Activated CD8-positive, alpha-beta memory T cell treated with anti-CD3 and anti-CD28 coated beads for 24 hours (primary cell): ENCODE measurements at regions not wholly inside any gene's neighbourhood (a gene's known extent, or its start where the extent isn't known, plus 50 kb on each side); places are given as distances from the start of the nearest gene placed in this dataset.
A peak's percentile ranks its signal among the peaks of the same experiment; 100 is the strongest.
"Not testable (repeated sequence)": the region's sequence is repeated elsewhere in the genome, so short reads cannot be mapped to it uniquely, and the experiment has no call there.

ENCODE experiments used
- DNase-seq: peaks from one replicate; pipeline ENCODE4 v3.0.0-alpha.2; 2020

- no peak for DNase-seq
Observed at GRCh38 chrX:122584981-122585380, 599.1 kb upstream of the GRIA3 start.

GRCh38 chrX:122586831-122587230, 597.2 kb upstream of the GRIA3 start:
- no peak for DNase-seq

DNA sequence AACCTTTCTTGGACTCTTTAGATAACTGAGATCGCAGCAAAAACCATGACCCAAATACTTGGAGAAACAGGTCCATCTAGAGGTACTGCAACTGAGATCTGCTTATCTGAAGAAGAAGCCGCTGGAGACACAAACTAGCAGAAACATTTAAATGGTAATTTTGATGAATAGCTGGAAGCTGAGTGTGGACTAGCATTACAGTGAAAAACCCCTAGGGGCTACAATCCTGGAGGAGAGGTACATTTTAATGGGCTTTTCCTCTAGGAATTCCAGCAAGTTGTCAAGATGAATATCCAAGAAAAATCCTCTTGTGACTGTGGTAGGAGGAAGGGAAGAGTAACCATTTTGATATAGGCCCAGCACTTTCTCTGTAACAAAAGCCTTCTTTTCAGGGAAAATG, 592.5 kb upstream of the GRIA3 start:
- DNase-seq: no peak

GRCh38 chrX:122596998-122597397, 587.1 kb upstream of the GRIA3 start:
- DNase-seq: no peak

- DNase-seq: no peak
Observed at GRCh38 chrX:122622795-122623194, 561.3 kb upstream of the GRIA3 start.

DNA sequence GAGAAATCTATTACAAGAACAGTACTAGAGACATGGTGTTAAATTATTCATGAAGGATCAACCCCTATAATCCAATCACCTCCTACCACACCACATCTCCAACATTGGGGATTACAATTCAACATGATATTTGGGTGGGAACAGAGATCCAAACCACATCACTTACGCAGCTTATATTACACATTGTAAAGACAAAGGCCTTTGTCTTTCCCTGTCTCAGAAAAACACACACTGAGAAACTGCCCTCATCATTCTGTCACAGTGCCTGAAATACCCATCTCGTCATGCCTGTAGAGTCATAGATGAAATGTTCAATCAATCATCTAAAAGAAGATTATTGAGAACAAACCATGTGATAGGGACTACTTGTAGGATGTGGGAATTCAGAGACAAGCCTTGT, 558.8 kb upstream of the GRIA3 start:
- no peak for DNase-seq

DNA sequence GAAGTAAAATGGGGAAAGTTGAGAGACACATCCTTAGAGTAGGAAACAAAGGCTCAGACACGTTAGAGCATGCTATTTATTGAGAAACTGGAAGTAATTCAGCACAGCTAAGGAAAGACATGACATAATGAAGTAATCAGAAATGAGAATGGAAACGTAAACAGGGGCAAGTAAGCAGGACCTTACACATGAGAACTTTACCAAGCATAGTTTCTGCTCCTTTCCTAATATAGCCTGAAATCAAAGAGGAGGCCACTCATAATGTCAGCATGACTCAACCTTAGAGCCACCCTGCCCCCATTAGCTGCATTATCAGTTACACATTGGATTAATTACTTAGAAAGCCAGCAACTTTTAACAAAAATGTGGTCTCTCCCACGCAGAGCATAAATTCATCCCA, 558.3 kb upstream of the GRIA3 start:
- DNase-seq: no peak

DNA sequence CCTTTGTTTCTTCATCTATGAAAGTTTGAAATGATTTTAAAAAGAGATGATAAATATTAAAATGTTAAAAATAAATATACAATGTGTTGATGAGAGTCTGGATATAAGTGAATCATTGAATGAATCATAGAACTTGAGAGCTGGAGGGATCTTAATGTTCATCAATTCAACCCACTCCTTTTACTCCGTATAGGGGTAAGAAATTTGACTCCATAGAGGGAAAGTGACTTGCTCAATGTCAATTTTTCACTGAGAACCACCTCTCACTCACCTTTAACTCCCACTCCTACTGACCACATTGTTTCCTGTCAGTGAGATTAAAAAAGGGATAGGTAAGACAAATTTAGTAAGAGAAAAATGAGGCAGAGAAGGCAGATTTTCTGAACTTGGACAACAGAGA, 557.2 kb upstream of the GRIA3 start:
- no peak for DNase-seq

DNA sequence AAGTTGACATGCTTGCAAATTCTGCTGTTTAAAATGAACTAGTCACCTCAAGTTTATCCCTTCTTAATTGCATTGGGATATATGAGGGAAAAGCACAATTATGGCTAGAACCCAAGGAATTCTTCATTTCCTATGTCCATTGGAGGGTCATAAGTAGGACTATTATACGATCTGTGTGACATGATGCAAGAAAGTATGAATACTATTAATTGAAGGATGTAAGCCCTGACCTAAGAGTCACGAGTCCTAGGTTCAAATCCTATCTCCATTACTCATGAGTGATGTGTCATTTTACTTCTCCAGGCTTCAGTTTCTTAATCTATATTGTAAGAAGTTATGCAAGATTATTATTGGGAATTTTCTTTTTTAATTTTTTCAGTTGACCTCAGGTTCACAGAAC, 542.9 kb upstream of the GRIA3 start:
- no peak for DNase-seq

DNA sequence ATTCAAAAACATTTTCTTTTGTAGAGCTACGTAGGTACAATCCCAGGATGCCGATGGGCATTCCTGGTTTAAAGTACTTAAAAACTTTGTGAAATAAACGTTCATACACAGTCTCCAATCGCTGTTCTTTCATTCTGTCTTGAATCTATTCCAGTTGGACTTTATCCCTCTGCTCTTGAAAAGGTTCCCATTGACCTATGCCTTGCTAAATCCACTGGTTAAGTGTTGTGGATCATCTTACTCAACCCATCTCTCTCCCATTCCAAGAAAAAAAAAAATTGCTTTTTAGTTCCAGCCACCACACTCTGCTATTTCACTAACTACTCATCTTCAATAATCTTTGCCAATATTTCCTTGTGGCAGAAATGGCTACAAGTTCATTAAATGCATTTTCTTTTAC, 542.3 kb upstream of the GRIA3 start:
- DNase-seq: no peak

GRCh38 chrX:122655256-122655655, 528.8 kb upstream of the GRIA3 start:
- not testable (repeated sequence) for DNase-seq

DNA sequence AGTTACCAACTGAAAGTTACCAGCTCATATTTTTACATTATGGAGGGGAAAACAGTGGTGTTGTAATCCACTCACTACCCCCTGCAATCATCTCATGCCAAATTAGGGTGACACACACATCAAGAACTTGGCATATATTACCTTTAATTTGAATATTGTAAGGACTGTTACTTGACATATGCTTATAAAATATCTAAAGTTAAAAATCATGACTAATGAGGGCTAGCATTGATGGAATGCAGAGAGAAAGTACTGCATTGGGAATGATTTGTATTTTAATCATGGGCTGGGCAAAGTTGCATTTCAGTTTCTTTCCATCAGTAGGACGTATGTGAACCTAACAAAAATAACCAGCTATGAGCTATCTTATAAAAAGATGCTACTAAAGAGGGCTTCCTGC, 517.5 kb upstream of the GRIA3 start:
- no peak for DNase-seq

DNA sequence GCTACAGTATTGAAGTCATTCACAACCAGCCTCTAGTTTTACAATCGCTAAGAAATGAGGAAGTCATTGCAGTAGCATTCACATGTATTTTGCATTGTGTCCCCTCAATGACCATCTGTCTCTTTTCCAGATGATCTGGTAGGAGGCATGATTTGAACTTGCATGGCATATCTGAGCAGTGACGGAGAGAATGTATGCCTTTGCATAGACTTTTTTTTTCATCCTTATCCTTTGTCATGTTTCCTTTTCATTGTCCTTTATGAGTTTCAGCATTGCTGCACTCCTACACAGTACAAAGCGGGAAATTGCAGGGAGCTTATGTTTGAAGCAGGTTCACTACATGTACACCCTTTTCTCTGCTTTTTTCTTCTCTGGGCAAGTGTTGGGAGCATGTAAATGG, 516.4 kb upstream of the GRIA3 start:
- no peak for DNase-seq

DNA sequence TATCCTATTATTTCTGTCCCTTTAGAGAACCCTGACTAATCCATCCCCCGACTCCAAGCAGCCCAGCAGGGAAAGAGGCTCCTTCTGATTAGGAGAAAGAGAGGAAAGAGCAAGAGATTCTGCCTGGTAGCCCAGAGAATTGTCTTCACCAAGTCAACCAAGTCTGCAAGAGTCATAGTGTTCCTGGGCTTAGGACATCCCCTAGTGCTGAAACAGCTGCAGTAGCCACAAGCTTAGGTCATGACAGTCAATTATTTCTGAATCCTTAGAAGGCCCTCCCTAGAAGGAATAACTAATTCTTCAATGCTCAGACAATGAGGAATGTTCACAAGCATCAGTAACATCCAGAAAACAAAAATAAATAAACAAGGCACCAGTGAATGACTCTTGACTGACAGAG, 480.3 kb upstream of the GRIA3 start:
- no peak for DNase-seq

- no peak for DNase-seq
Observed at GRCh38 chrX:122739770-122740169, 444.3 kb upstream of the GRIA3 start.

DNA sequence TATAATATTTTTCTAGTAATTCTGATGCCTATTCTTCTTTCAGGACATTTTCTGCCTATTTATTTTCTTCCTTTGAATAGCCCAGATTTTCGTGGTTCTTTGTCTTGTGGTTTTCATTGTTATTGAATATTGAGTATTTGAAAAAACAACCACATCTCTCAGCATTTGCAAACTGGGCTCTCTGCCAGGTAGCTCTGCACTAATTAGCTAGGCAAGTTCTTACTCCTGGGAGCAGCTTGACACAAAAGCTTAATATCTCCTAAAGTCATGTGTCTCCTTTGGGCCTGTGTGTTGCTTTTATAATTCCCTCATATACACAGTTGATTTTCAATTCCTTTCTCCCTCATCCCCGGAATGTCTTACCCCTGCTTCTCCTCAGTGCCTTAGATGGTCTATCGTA, 413.5 kb upstream of the GRIA3 start:
- DNase-seq: no peak

GRCh38 chrX:122771933-122772332, 412.1 kb upstream of the GRIA3 start:
- no peak for DNase-seq

GRCh38 chrX:122777766-122778165, 406.3 kb upstream of the GRIA3 start:
- no peak for DNase-seq

GRCh38 chrX:122783918-122784317, 400.2 kb upstream of the GRIA3 start:
- DNase-seq: no peak

DNA sequence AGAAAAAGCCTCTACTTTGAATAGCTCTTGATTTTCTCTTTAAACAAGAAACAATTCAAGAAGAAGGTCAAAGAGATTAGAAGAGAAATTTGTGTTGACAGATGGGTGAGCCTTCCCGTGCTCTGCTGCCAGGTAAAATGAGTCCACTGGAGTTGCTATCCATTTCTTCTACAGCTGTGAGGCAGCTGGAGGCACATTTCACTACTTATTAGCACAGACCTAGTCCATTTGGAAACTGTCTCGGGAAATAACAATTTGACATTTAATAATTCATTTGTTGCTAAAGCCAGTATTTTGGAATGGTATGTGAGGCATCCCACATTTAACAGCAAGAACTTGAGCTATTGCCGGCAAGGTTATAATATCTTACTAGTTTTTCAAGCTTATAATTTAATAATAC, 396.8 kb upstream of the GRIA3 start:
- no peak for DNase-seq

DNA sequence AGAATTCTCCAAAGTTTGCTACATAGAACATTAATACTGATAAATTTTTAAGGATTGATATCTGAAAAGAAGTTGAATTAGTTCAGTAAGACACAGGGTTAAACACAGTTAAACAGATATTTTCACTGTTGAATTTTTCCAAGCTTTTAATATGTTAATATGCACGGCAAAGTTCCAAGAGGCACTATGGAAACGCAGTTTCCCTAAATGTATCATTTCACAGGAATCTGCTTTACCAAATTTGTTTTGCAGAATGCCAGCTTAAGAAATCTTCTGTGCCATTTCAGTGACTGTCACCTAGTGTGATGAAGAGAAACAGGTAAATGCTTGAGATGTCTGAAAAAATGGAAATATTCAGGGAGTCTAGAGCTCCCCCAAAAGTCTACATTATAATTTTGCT, 395.9 kb upstream of the GRIA3 start:
- DNase-seq: no peak

- no peak for DNase-seq
Observed at GRCh38 chrX:122790376-122791095, 393.5 kb upstream of the GRIA3 start.

- no peak for DNase-seq
Observed at GRCh38 chrX:122813876-122814275, 370.2 kb upstream of the GRIA3 start.

DNA sequence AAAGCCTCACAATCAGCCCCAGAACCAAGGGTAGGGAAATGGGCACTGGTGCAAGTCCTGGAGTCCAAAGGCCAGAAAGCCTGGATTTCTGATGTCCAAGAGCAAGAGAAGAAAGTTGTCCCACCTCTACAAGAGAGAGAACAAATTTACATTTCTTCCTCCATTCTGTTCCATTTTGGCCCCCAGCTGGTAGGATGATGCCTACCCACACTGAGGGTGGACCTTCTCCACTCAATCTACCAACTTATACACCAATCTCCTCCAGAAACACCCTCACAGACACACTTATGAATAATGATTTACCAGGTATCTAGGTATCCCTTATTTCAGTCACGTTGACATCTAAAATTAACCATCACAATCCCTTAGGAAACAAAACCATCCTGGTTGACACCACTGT, 367.8 kb upstream of the GRIA3 start:
- peak; percentile 49 for DNase-seq

GRCh38 chrX:122817321-122817955, 366.6 kb upstream of the GRIA3 start:
- no peak for DNase-seq
